ENCODE measurements at regions not wholly inside any gene's neighbourhood (a gene's known extent, or its start where the extent isn't known, plus 50 kb on each side); places are given as distances from the start of the nearest gene placed in this dataset.

- Mint-ChIP-seq H3K4me3 (no peak overlapping the region), H3K36me3 (ENCODE audit: low read depth) (no peaks in the 10 kb centered on the region), H3K27ac (no peak overlapping the region), H3K27me3 (ENCODE audit: insufficient read depth) (no peaks in the 10 kb centered on the region), H3K9me3 (no peaks in the 10 kb centered on the region), H3K4me1 (no peaks in the 10 kb centered on the region)
- no peak for DNase-seq
- WGBS, 2 experiments (ENCODE audit: insufficient coverage in 1 of 2, insufficient read length in 1 of 2), result 30 to 51% methylated on average over 3 to 5 of the region's 5 CpGs
- Histone ChIP-seq H3K27me3 (ENCODE audit: control insufficient read depth, insufficient read depth, low read length, poor library complexity, severe bottlenecking) (no peaks in the 10 kb centered on the region), H3K27ac (ENCODE audit: low read depth, low read length) (no peak overlapping the region), H3K4me3 (ENCODE audit: low read length) (no peak overlapping the region), H3K9ac (ENCODE audit: extremely low read depth, low read length, poor library complexity, severe bottlenecking) (no peak overlapping the region), H3K4me1 (ENCODE audit: control insufficient read depth, insufficient read depth, low read length) (no peaks in the 10 kb centered on the region), H3K9me3 (ENCODE audit: control insufficient read depth, low read length) (no peaks in the 10 kb centered on the region), H3K36me3 (ENCODE audit: control insufficient read depth, insufficient read depth, low read length) (no peaks in the 10 kb centered on the region)
- TF ChIP-seq, protein P1, sequence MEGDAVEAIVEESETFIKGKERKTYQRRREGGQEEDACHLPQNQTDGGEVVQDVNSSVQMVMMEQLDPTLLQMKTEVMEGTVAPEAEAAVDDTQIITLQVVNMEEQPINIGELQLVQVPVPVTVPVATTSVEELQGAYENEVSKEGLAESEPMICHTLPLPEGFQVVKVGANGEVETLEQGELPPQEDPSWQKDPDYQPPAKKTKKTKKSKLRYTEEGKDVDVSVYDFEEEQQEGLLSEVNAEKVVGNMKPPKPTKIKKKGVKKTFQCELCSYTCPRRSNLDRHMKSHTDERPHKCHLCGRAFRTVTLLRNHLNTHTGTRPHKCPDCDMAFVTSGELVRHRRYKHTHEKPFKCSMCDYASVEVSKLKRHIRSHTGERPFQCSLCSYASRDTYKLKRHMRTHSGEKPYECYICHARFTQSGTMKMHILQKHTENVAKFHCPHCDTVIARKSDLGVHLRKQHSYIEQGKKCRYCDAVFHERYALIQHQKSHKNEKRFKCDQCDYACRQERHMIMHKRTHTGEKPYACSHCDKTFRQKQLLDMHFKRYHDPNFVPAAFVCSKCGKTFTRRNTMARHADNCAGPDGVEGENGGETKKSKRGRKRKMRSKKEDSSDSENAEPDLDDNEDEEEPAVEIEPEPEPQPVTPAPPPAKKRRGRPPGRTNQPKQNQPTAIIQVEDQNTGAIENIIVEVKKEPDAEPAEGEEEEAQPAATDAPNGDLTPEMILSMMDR (conservative IDR thresholded peaks at IDR 0.05), result no peak
These were observed 217.8 kb downstream of the CHD9NB start for GRCh38 chr16:52834736-52835465.

DNA sequence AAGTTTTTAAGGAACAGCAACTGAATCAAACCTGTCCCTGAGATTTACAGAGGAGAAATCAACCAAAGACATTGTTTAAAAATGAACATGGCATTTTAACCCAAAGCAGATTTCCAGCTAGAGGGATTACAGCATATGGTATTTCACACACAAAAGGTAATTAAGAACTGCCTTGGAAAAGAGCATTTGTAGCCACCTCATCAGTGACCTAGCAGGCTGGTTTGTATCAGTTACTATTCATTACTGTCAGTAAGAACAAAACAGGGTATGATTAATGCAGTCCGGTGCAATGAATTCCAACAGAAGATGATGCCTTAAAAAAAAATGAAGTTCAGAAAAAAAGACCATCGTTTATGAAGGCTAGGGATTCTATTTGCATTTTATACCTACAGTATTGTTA is 219.9 kb downstream of the CHD9NB start:
- H3K4me3 Mint-ChIP-seq, result no peak overlapping the region
- no peaks in the 10 kb centered on the region for H3K4me1 Mint-ChIP-seq
- H3K9me3 ChIP-seq (ENCODE audit: control insufficient read depth, low read length), result no peaks in the 10 kb centered on the region
- no peaks in the 10 kb centered on the region for H3K36me3 ChIP-seq (ENCODE audit: control insufficient read depth, insufficient read depth, low read length)
- no peaks in the 10 kb centered on the region for H3K4me1 ChIP-seq (ENCODE audit: control insufficient read depth, insufficient read depth, low read length)
- no peak for DNase-seq
- no peak overlapping the region for H3K4me3 ChIP-seq (ENCODE audit: low read length)
- H3K27ac Mint-ChIP-seq, result no peak overlapping the region
- H3K36me3 Mint-ChIP-seq (ENCODE audit: low read depth), result no peaks in the 10 kb centered on the region
- WGBS, 2 experiments (ENCODE audit: insufficient coverage in 1 of 2, insufficient read length in 1 of 2), result 83 to 100% methylated on average over 1 of the region's 2 CpGs
- no peak overlapping the region for H3K27ac ChIP-seq (ENCODE audit: low read depth, low read length)
- H3K9me3 Mint-ChIP-seq, result no peaks in the 10 kb centered on the region
- TF ChIP-seq, protein P1 (conservative IDR thresholded peaks at IDR 0.05), result no peak
- H3K9ac ChIP-seq (ENCODE audit: extremely low read depth, low read length, poor library complexity, severe bottlenecking), result no peak overlapping the region
- H3K27me3 ChIP-seq (ENCODE audit: control insufficient read depth, insufficient read depth, low read length, poor library complexity, severe bottlenecking), result no peaks in the 10 kb centered on the region
- no peaks in the 10 kb centered on the region for H3K27me3 Mint-ChIP-seq (ENCODE audit: insufficient read depth)

DNA sequence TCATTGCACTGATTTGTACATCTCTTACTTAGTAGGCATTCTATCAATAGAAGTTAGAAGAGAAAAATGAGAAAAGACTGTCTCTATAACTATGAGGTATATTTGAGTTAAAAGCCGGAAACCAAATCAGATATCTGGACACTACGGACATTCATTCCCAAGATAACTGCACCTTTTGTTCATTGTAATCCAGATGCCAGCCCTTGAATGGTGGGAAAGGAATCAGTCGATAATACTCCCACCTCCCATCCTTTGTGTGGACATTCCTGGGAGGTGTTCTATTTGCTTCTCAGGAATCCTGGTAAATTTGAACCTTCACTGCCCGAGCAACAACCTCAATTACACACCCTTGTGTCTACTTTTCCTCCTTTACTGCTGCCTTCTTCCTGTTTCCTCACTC is 225.2 kb downstream of the CHD9NB start:
- no peaks in the 10 kb centered on the region for H3K36me3 Mint-ChIP-seq (ENCODE audit: low read depth)
- Histone ChIP-seq H3K27ac (ENCODE audit: low read depth, low read length) (no peak overlapping the region), H3K4me1 (ENCODE audit: control insufficient read depth, insufficient read depth, low read length) (no peaks in the 10 kb centered on the region), H3K27me3 (ENCODE audit: control insufficient read depth, insufficient read depth, low read length, poor library complexity, severe bottlenecking) (no peaks in the 10 kb centered on the region), H3K4me3 (ENCODE audit: low read length) (no peak overlapping the region), H3K36me3 (ENCODE audit: control insufficient read depth, insufficient read depth, low read length) (no peaks in the 10 kb centered on the region), H3K9ac (ENCODE audit: extremely low read depth, low read length, poor library complexity, severe bottlenecking) (no peak overlapping the region), H3K9me3 (ENCODE audit: control insufficient read depth, low read length) (no peaks in the 10 kb centered on the region)
- no peak overlapping the region for H3K27ac Mint-ChIP-seq
- H3K4me1 Mint-ChIP-seq, result no peaks in the 10 kb centered on the region
- TF ChIP-seq, protein P1 (conservative IDR thresholded peaks at IDR 0.05), result no peak
- no peak overlapping the region for H3K4me3 Mint-ChIP-seq
- H3K9me3 Mint-ChIP-seq, result no peaks in the 10 kb centered on the region
- peaks cover 2% of the 10 kb centered on the region for H3K27me3 Mint-ChIP-seq (ENCODE audit: insufficient read depth)
- DNase-seq, result no peak
- 68 to 86% methylated on average over 1 to 4 of the region's 4 CpGs for WGBS, 2 experiments (ENCODE audit: insufficient coverage in 1 of 2, insufficient read length in 1 of 2)

Measured in endodermal cell (in vitro differentiated cells).